ENCODE measurements at regions not wholly inside any gene's neighbourhood (a gene's known extent, or its start where the extent isn't known, plus 50 kb on each side); places are given as distances from the start of the nearest gene placed in this dataset.

- TF ChIP-seq POLR2A (IDR thresholded peaks at IDR 0.05) (no peak), CTCF (IDR thresholded peaks at IDR 0.05) (no peak)
- intact Hi-C loops (cut with DNase I; ENCODE audit: low total_unique reads), result no loop called here
- no peak for DNase-seq (ENCODE audit: low spot score in 2 of 2)
- H3K4me3 ChIP-seq (ENCODE audit: low read depth, poor library complexity, severe bottlenecking), result no peak overlapping the region
- WGBS, 2 donors, result 38 to 49% methylated on average over 20 to 21 of the region's 21 CpGs
These were observed 115.0 kb upstream of the ZNF438 start for GRCh38 chr10:31146491-31147209.

GRCh38 chr10:31147210-31147608 lies 115.5 kb upstream of the ZNF438 start:
- H3K4me3 ChIP-seq (ENCODE audit: low read depth, poor library complexity, severe bottlenecking), result no peak overlapping the region
- no peak for DNase-seq (ENCODE audit: low spot score in 2 of 2)
- 15 to 26% methylated on average over 2 of the region's 2 CpGs for WGBS, 2 donors
- TF ChIP-seq CTCF (IDR thresholded peaks at IDR 0.05), result no peak
- TF ChIP-seq POLR2A (IDR thresholded peaks at IDR 0.05), result no peak
- intact Hi-C loops (cut with DNase I; ENCODE audit: low total_unique reads), result no loop called here

- no peak for TF ChIP-seq CTCF (IDR thresholded peaks at IDR 0.05)
- no peak for TF ChIP-seq POLR2A (IDR thresholded peaks at IDR 0.05)
- DNase-seq (ENCODE audit: low spot score in 2 of 2), result no peak
- intact Hi-C loops (cut with DNase I; ENCODE audit: low total_unique reads), result no loop called here
- no peak overlapping the region for H3K4me3 ChIP-seq (ENCODE audit: low read depth, poor library complexity, severe bottlenecking)
- WGBS, 2 donors, result 72 to 80% methylated on average over 4 of the region's 4 CpGs
These were observed 117.3 kb upstream of the ZNF438 start for GRCh38 chr10:31148951-31149350.

- intact Hi-C loops (cut with DNase I; ENCODE audit: low total_unique reads), result no loop called here
- DNase-seq (ENCODE audit: low spot score in 2 of 2), result no peak
- H3K4me3 ChIP-seq (ENCODE audit: low read depth, poor library complexity, severe bottlenecking), result no peak overlapping the region
- WGBS, 2 donors, result 64 to 69% methylated on average over 8 of the region's 8 CpGs
- TF ChIP-seq CTCF (IDR thresholded peaks at IDR 0.05) (no peak), POLR2A (IDR thresholded peaks at IDR 0.05) (no peak)
These were observed 118.3 kb upstream of the ZNF438 start for GRCh38 chr10:31149835-31150512.

GRCh38 chr10:31151301-31151700 lies 119.6 kb upstream of the ZNF438 start:
- WGBS, 2 donors, result 70 to 77% methylated on average over 2 of the region's 2 CpGs
- H3K4me3 ChIP-seq (ENCODE audit: low read depth, poor library complexity, severe bottlenecking), result no peak overlapping the region
- intact Hi-C loops (cut with DNase I; ENCODE audit: low total_unique reads), result no loop called here
- DNase-seq (ENCODE audit: low spot score in 2 of 2), result no peak
- no peak for TF ChIP-seq POLR2A (IDR thresholded peaks at IDR 0.05)
- TF ChIP-seq CTCF (IDR thresholded peaks at IDR 0.05), result no peak

All from lower leg skin (tissue), 4 donors.